ENCODE measurements at regions not wholly inside any gene's neighbourhood (a gene's known extent, or its start where the extent isn't known, plus 50 kb on each side); places are given as distances from the start of the nearest gene placed in this dataset.

DNA sequence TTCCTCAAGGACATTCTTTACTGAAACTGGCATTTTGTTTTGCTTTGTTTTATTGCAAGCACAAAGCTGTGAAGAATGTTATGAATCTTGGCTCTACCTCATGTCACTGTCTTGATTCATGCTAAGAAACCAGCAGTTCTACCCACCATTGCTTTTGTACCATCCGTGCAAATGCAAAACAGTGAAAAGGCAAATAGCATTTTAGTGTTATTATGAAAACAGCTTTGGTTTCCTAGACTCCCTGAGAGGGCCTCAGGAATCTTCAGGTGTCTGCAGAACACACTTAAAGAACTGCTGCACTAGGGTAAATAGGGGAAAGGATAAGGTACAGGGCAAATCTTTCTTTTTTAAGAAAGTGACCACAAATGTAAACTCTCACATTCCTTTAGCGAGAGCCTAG lies 318.9 kb downstream of the AHR start:
- TF ChIP-seq, protein P1, sequence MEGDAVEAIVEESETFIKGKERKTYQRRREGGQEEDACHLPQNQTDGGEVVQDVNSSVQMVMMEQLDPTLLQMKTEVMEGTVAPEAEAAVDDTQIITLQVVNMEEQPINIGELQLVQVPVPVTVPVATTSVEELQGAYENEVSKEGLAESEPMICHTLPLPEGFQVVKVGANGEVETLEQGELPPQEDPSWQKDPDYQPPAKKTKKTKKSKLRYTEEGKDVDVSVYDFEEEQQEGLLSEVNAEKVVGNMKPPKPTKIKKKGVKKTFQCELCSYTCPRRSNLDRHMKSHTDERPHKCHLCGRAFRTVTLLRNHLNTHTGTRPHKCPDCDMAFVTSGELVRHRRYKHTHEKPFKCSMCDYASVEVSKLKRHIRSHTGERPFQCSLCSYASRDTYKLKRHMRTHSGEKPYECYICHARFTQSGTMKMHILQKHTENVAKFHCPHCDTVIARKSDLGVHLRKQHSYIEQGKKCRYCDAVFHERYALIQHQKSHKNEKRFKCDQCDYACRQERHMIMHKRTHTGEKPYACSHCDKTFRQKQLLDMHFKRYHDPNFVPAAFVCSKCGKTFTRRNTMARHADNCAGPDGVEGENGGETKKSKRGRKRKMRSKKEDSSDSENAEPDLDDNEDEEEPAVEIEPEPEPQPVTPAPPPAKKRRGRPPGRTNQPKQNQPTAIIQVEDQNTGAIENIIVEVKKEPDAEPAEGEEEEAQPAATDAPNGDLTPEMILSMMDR (IDR thresholded peaks at IDR 0.05; ENCODE audit: low read depth, low read length, missing control alignments) = no peak
- no peak overlapping the region for H3K4me3 ChIP-seq (ENCODE audit: low read depth, low read length)
- no peak for DNase-seq (ENCODE audit: low read depth)

DNA sequence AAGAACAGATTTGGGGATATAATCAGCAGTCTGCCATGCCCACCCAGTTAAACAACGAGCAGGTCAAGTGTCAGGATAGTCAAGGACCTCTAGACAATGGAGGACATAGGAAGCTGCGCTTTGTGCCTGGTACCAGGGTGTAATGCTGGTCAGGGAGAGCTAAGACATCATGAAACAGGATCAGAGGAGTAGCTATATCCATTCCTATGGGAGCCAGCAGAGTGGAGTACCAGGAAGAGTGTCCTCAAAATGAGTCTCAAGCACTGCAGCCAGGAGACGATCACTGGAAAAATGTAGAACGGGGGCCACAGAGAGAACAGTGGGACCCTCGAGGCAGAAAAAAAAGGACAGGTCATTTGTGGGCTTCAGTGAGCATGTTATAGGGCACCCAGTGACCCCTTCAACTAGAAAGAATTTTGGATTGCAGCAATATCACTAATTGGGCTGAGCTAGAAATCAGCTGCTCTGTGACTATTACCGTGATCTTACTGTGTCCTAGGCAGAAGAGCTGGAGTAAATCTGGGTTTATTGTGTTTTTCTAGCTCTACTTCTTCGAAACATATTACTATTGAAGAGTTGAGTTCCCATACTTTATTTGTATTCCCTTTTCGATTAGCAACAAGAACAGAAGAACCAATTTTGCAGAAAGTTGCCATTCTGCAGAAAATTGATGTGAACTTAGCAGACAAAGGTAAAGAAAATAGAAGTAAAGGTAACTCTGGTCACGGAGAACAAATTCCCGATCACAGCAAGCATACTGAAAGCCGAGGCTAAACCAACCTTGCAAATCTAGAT lies 319.6 kb downstream of the AHR start:
- no peak overlapping the region for H3K4me3 ChIP-seq (ENCODE audit: low read depth, low read length)
- no peak for DNase-seq (ENCODE audit: low read depth)
- TF ChIP-seq, protein P1 (IDR thresholded peaks at IDR 0.05; ENCODE audit: low read depth, low read length, missing control alignments) = no peak

DNA sequence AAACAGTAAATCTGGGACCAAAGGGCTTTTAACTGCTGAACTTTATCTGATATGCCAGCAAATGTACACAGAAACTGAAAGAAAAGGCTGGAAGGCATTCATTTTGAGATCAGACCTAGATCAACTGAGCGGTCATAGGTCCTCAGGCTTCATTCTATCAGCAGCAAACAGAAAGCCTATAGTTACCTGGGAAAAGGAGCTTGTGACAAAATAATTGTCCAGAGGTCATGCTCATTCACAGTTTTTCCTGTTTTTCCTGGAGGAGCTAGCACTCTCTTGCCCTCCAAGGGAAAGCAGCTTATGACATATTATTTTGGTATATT lies 320.2 kb downstream of the AHR start:
- TF ChIP-seq, protein P1 (IDR thresholded peaks at IDR 0.05; ENCODE audit: low read depth, low read length, missing control alignments) = no peak
- H3K4me3 ChIP-seq (ENCODE audit: low read depth, low read length) = no peak overlapping the region
- DNase-seq (ENCODE audit: low read depth) = no peak

DNA sequence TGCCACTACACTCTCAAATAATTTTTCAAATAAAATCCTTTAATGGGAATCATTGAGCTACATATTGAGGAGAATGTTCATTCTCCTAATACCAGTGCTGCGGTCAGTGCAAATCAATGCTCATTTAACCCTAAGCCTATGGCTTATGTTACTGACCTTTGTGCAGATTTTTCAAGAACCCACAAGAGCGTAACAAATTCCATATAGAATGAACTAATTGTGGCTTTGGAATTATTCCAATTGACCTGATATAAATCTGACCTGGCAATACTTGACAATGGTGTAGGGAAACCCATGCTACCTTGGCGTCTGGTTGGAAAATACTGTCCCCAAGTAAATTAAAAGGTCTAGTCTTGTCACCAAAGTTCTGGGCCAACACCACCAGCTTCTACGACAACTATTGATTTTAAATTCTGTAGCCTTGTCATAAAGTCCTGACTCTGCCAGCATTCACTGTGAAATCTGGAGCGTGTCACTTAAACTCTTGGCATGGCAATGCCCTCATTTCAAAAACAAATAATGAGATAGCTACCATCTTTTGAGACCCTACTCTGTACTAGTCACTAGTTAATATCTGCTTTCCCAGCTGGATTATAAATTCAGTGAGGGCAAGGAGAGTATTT lies 320.9 kb downstream of the AHR start:
- TF ChIP-seq, protein P1 (IDR thresholded peaks at IDR 0.05; ENCODE audit: low read depth, low read length, missing control alignments) = no peak
- no peak for DNase-seq (ENCODE audit: low read depth)
- H3K4me3 ChIP-seq (ENCODE audit: low read depth, low read length) = no peak overlapping the region

DNA sequence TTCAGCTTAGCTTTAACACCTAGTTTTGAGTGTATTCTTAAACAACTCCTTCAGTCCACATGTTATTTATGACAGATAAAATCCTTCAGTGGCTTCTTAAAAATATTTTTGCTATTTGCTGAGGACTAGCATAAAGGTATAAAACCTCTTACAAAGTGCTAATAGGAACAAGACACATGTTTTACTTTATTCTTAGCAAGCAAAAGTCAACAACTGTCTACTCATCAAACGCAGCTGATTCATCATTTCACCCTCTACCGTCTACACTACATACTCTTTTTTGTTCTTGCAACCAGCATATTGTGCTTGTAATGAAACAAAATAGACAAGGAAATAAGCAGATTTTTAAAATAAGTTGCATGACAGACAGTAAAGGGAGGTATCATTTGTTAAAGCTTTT lies 319.7 kb downstream of the SNX13 start:
- TF ChIP-seq, protein P1 (IDR thresholded peaks at IDR 0.05; ENCODE audit: low read depth, low read length, missing control alignments) = no peak
- DNase-seq (ENCODE audit: low read depth) = no peak
- no peak overlapping the region for H3K4me3 ChIP-seq (ENCODE audit: low read depth, low read length)

DNA sequence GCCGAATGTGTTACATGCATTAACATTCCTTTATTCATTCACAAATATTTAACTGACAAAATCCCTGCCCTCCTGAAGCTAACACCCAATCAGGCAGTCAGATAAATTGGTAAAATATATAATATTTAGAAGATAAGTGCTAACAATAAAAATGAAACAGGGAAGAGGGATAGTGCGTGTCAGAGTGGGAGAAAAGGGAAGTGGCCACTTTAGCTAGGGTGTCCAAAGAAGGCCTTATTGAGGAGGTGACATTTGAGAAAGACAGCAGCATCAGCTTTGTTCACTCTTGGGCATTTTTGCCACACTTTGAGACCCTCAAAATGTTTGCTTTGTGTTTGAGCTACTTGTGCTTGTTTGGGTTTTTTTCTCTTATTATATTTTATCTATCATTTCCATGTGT lies 317.8 kb downstream of the SNX13 start:
- no peak for DNase-seq (ENCODE audit: low read depth)
- TF ChIP-seq, protein P1 (IDR thresholded peaks at IDR 0.05; ENCODE audit: low read depth, low read length, missing control alignments) = no peak
- H3K4me3 ChIP-seq (ENCODE audit: low read depth, low read length) = no peak overlapping the region
